KMS-11 (cell line): ENCODE measurements at regions not wholly inside any gene's neighbourhood (a gene's known extent, or its start where the extent isn't known, plus 50 kb on each side); places are given as distances from the start of the nearest gene placed in this dataset.
A peak's percentile ranks its signal among the peaks of the same experiment; 100 is the strongest.

Experiments
- H2AFZ ChIP-seq: fragments of 200-600 bp; sonication (generic); 2 replicates; pipeline ENCODE4 v1.6.1; 2016; ENCODE audit warnings: antibody characterized with exemption, mixed run types, low read depth
- H3K27ac ChIP-seq: fragments of 200-600 bp; sonication (generic); 2 replicates; pipeline ENCODE4 v1.6.1; 2016; ENCODE audit warnings: mild to moderate bottlenecking, mixed run types
- H3K27me3 ChIP-seq: fragments of 200-600 bp; sonication (generic); 2 replicates; pipeline ENCODE4 v1.6.1; 2017; ENCODE audit warnings: mild to moderate bottlenecking, low read depth, mixed run types, moderate library complexity; ENCODE audit not compliant: insufficient read depth
- H3K36me3 ChIP-seq: fragments of 200-600 bp; sonication (generic); 2 replicates; pipeline ENCODE4 v1.6.1; 2017; ENCODE audit warnings: mild to moderate bottlenecking, mixed run types; ENCODE audit not compliant: insufficient read depth
- H3K4me1 ChIP-seq: fragments of 200-600 bp; sonication (generic); 2 replicates; pipeline ENCODE4 v1.6.1; 2016; ENCODE audit warnings: mild to moderate bottlenecking, low read depth, mixed run types; ENCODE audit not compliant: poor library complexity, severe bottlenecking
- H3K4me2 ChIP-seq: fragments of 200-600 bp; sonication (generic); 2 replicates; pipeline ENCODE4 v1.7.0; 2016; ENCODE audit warnings: mild to moderate bottlenecking, mixed run types
- H3K4me3 ChIP-seq: fragments of 200-600 bp; sonication (generic); IDR thresholded peaks from 2 replicates; pipeline ENCODE4 v1.6.1; 2017; ENCODE audit warnings: low read depth, low read length, mixed read lengths; ENCODE audit not compliant: insufficient read depth
- H3K79me2 ChIP-seq: fragments of 200-600 bp; sonication (generic); 2 replicates; pipeline ENCODE4 v1.6.1; 2016; ENCODE audit warnings: low read depth, mixed run types; ENCODE audit not compliant: insufficient read depth
- H3K9ac ChIP-seq: fragments of 200-600 bp; sonication (generic); 2 replicates; pipeline ENCODE4 v1.6.1; 2016; ENCODE audit warnings: mild to moderate bottlenecking, mixed run types
- H4K20me1 ChIP-seq: fragments of 200-600 bp; sonication (generic); 2 replicates; pipeline ENCODE4 v1.6.1; 2016; ENCODE audit warnings: mild to moderate bottlenecking, mixed run types; ENCODE audit not compliant: insufficient read depth
- TF ChIP-seq, protein P1 (sequence below): fragments of 200-600 bp; sonication (generic); conservative IDR thresholded peaks from 2 replicates; pipeline ENCODE4 v1.6.1; 2017; ENCODE audit warnings: low read depth, mild to moderate bottlenecking, antibody characterized with exemption, low read length, moderate library complexity, mixed read lengths

DNA sequence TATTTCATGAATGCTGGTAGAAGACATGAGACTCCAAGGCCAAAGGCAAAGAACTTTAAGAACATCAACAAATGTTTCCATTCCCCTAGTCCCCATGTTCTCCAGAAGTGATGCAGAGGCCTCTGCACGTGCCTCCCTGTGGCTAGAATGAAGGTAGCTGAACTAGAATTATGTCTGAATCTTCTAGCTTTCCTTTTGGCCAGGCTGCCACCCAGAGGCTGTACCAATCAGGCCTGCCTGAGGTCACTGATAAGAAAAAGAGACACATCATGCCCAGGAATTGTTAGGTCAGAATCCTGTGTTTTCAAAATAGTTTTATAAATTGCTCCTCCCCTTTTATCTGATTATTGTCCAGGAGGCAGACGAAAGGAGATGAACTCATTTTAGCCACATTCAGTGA, 188.0 kb upstream of the SLC16A7 start:
- TF ChIP-seq, protein P1, sequence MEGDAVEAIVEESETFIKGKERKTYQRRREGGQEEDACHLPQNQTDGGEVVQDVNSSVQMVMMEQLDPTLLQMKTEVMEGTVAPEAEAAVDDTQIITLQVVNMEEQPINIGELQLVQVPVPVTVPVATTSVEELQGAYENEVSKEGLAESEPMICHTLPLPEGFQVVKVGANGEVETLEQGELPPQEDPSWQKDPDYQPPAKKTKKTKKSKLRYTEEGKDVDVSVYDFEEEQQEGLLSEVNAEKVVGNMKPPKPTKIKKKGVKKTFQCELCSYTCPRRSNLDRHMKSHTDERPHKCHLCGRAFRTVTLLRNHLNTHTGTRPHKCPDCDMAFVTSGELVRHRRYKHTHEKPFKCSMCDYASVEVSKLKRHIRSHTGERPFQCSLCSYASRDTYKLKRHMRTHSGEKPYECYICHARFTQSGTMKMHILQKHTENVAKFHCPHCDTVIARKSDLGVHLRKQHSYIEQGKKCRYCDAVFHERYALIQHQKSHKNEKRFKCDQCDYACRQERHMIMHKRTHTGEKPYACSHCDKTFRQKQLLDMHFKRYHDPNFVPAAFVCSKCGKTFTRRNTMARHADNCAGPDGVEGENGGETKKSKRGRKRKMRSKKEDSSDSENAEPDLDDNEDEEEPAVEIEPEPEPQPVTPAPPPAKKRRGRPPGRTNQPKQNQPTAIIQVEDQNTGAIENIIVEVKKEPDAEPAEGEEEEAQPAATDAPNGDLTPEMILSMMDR, result no peak
- Histone ChIP-seq H3K36me3 (no peaks in the 10 kb centered on the region), H3K27ac (no peak overlapping the region), H3K4me1 (peaks cover 15% of the 10 kb centered on the region), H4K20me1 (no peaks in the 10 kb centered on the region), H3K9ac (no peak overlapping the region), H3K4me3 (no peak overlapping the region), H3K27me3 (no peaks in the 10 kb centered on the region), H2AFZ (no peak overlapping the region), H3K4me2 (no peak overlapping the region), H3K79me2 (no peaks in the 10 kb centered on the region)

DNA sequence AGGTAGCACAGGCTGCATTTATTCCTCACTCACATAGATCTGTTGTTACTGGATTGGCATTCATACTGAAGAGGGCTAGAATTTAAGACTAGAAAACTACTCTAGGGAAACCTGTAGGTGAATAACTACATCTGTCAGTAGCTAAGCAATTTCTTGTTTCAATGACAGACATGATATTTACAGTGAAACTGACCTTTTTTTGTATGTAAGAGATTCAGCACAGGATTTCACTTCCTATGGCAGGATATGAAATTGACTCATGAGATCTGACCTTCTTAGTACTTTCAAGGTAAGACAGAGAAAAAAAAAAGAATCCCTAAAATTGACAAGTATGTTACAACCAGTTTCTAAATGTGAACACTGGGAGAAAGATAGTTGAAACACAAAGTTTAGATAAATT, 189.8 kb upstream of the SLC16A7 start:
- no peak overlapping the region for H3K4me3 ChIP-seq
- no peaks in the 10 kb centered on the region for H3K36me3 ChIP-seq
- H3K27ac ChIP-seq, result no peak overlapping the region
- no peak overlapping the region for H2AFZ ChIP-seq
- no peak overlapping the region for H3K9ac ChIP-seq
- no peaks in the 10 kb centered on the region for H3K79me2 ChIP-seq
- H4K20me1 ChIP-seq, result no peaks in the 10 kb centered on the region
- H3K4me2 ChIP-seq, result no peak overlapping the region
- TF ChIP-seq, protein P1, result no peak
- no peaks in the 10 kb centered on the region for H3K27me3 ChIP-seq
- peaks cover 15% of the 10 kb centered on the region for H3K4me1 ChIP-seq

DNA sequence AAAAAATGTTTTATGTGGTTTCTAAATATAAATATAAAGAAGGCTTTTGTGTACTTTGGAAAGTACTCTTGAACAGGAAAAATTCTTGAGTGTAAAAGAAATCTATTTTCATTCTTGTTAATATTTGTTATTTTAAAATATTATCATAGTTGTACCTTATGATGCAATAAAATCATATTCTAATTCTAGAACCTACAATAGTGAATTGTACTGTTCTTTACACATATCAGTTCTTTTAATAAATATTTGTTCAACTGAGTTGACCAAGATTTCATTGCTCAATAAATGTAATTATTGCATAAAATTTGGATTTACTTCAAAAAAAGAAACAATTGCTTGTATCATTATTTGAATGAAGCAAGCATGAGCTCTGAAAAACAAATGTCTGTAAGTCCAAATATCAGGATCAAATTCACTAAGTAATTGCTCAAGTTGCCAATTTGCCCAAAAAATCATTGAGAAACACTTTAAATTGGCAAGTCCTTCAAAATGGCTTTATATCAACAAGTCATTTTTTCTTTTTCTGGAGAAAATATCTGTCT, 191.6 kb upstream of the SLC16A7 start:
- Histone ChIP-seq H2AFZ (no peak overlapping the region), H3K27ac (no peak overlapping the region), H3K4me1 (peaks cover 15% of the 10 kb centered on the region), H3K27me3 (no peaks in the 10 kb centered on the region), H4K20me1 (no peaks in the 10 kb centered on the region), H3K4me3 (no peak overlapping the region), H3K36me3 (no peaks in the 10 kb centered on the region), H3K79me2 (no peaks in the 10 kb centered on the region), H3K4me2 (no peak overlapping the region), H3K9ac (no peak overlapping the region)
- TF ChIP-seq, protein P1, result no peak

DNA sequence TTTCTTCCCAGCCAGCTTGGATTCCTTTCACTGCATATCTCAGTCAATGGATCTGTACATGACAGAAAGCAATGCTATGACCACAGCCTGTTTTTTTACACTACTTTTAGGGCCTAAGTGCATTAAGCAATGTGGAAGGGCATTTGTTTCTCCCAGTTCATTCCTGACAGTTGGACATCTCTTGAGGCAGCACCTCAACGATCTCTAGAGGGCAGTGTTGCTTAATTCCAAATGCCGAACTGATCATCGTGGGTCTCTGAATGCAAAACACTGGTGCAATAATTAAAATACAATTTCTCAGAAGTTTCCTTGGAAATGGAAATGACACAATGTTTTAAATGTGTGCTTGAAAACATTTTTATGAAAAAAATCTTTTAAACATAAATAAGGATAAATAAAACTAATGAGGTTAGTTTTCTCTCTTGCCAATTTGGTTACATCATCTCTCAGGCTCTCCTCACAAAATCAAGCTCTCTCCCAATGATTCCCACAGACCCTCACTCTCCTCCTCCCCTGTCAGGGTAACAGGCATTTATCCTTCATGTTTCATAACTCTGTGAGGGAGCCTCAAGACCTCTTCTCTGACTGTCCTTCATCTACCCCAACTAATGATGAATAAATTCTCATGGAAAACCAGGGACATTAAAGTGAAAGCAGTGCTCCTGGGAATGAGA, 192.4 kb upstream of the SLC16A7 start:
- Histone ChIP-seq H3K9ac (no peak overlapping the region), H2AFZ (peak overlapping the region; percentile 13; the same call in 1 of the 2 replicates), H3K27me3 (no peaks in the 10 kb centered on the region)

More for the DNA sequence above, 192.4 kb upstream of the SLC16A7 start:
- peak overlapping the region; percentile 13; the same call in 1 of the 2 replicates for H3K4me2 ChIP-seq
- TF ChIP-seq, protein P1, result peak; percentile 96
- H4K20me1 ChIP-seq, result no peaks in the 10 kb centered on the region
- peaks cover 15% of the 10 kb centered on the region for H3K4me1 ChIP-seq
- no peaks in the 10 kb centered on the region for H3K79me2 ChIP-seq
- H3K27ac ChIP-seq, result no peak overlapping the region
- no peak overlapping the region for H3K4me3 ChIP-seq
- no peaks in the 10 kb centered on the region for H3K36me3 ChIP-seq
